OCI-LY1 (cell line): ENCODE measurements at regions not wholly inside any gene's neighbourhood (a gene's known extent, or its start where the extent isn't known, plus 50 kb on each side); places are given as distances from the start of the nearest gene placed in this dataset.

ENCODE experiments used
- EZH2 ChIP-seq: fragments of 200-600 bp; sonication (generic), shearing (Covaris generic); IDR thresholded peaks from 2 replicates; pipeline ENCODE4 v1.8.0; 2017; ENCODE audit warnings: borderline replicate concordance, mixed run types, mild to moderate bottlenecking, antibody characterized with exemption, low read length, moderate library complexity, mixed read lengths
- TF ChIP-seq, protein P1 (sequence below): fragments of 200-600 bp; sonication (generic), shearing (Covaris generic); IDR thresholded peaks from 2 replicates; pipeline ENCODE4 v1.5.1; 2017; ENCODE audit warnings: mild to moderate bottlenecking, antibody characterized with exemption, low read length, moderate library complexity, mixed read lengths

DNA sequence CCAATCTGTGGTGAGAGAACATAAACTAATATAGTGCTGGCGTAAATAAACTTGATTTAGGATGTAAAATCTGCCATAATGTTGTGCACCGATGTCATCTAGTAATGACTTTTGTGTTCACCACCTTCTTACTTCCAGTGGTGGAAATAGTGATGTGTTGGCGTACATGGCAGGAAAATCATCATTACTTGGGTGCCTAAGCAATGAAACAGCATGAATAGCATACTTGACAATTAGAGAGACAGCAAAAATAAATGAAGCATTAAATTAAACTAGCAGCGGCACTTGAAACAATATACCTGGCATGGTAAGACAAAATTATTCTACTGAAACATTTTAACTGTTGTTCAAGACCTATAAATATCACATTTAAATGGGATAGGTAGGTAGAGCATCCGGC lies 73.2 kb upstream of the DSC1 start:
- TF ChIP-seq, protein P1, sequence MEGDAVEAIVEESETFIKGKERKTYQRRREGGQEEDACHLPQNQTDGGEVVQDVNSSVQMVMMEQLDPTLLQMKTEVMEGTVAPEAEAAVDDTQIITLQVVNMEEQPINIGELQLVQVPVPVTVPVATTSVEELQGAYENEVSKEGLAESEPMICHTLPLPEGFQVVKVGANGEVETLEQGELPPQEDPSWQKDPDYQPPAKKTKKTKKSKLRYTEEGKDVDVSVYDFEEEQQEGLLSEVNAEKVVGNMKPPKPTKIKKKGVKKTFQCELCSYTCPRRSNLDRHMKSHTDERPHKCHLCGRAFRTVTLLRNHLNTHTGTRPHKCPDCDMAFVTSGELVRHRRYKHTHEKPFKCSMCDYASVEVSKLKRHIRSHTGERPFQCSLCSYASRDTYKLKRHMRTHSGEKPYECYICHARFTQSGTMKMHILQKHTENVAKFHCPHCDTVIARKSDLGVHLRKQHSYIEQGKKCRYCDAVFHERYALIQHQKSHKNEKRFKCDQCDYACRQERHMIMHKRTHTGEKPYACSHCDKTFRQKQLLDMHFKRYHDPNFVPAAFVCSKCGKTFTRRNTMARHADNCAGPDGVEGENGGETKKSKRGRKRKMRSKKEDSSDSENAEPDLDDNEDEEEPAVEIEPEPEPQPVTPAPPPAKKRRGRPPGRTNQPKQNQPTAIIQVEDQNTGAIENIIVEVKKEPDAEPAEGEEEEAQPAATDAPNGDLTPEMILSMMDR, result no peak
- no peak for TF ChIP-seq EZH2
